ENCODE measurements at regions not wholly inside any gene's neighbourhood (a gene's known extent, or its start where the extent isn't known, plus 50 kb on each side); places are given as distances from the start of the nearest gene placed in this dataset.

- Mint-ChIP-seq H3K9me3 (ENCODE audit: low read depth) (no peaks in the 10 kb centered on the region), H3K4me3 (no peak overlapping the region), H3K27me3 (no peaks in the 10 kb centered on the region), H3K27ac (peak overlapping the region; percentile 76), H3K36me3 (no peaks in the 10 kb centered on the region), H3K4me1 (ENCODE audit: low read depth) (peaks cover 28% of the 10 kb centered on the region)
Measured at GRCh38 chr10:3836222-3836820, 51.3 kb upstream of the KLF6 start.

- H3K36me3 Mint-ChIP-seq = no peaks in the 10 kb centered on the region
- H3K4me1 Mint-ChIP-seq (ENCODE audit: low read depth) = peaks cover 28% of the 10 kb centered on the region
- no peak overlapping the region for H3K4me3 Mint-ChIP-seq
- H3K27me3 Mint-ChIP-seq = no peaks in the 10 kb centered on the region
- no peaks in the 10 kb centered on the region for H3K9me3 Mint-ChIP-seq (ENCODE audit: low read depth)
- peak overlapping the region; percentile 76 for H3K27ac Mint-ChIP-seq
Measured at GRCh38 chr10:3835770-3836169, 50.8 kb upstream of the KLF6 start.

GRCh38 chr10:3834947-3835346 is 49.9 kb upstream of the KLF6 start:
- Mint-ChIP-seq H3K36me3 (no peaks in the 10 kb centered on the region), H3K4me1 (ENCODE audit: low read depth) (peaks cover 31% of the 10 kb centered on the region), H3K9me3 (ENCODE audit: low read depth) (no peaks in the 10 kb centered on the region), H3K27ac (no peak overlapping the region), H3K27me3 (no peaks in the 10 kb centered on the region), H3K4me3 (no peak overlapping the region)

All from activated naive CD8-positive, alpha-beta T cell (primary cell).